CMK (cell line): ENCODE measurements at regions not wholly inside any gene's neighbourhood (a gene's known extent, or its start where the extent isn't known, plus 50 kb on each side); places are given as distances from the start of the nearest gene placed in this dataset.
"Not testable (repeated sequence)": the region's sequence is repeated elsewhere in the genome, so short reads cannot be mapped to it uniquely, and the experiment has no call there.

Source experiments
- DNase-seq: peaks from one replicate; pipeline ENCODE4 v3.0.0-alpha.2; 2010; ENCODE audit warnings: low read depth

- DNase-seq = no peak
Observed at GRCh38 chr9:108803428-108804065, 52.2 kb downstream of the ACTL7B start.

GRCh38 chr9:108802967-108803366 is 52.8 kb downstream of the ACTL7B start:
- no peak for DNase-seq

GRCh38 chr9:108801949-108802348 is 53.8 kb downstream of the ACTL7B start:
- no peak for DNase-seq

GRCh38 chr9:108800632-108801099 is 55.1 kb downstream of the ACTL7B start:
- no peak for DNase-seq

- DNase-seq = no peak
Observed at GRCh38 chr9:108793573-108793972, 62.2 kb downstream of the ACTL7B start.

GRCh38 chr9:108789742-108790141 is 66.0 kb downstream of the ACTL7B start:
- DNase-seq = no peak

- no peak for DNase-seq
Observed at GRCh38 chr9:108787690-108788048, 68.1 kb downstream of the ACTL7B start.

GRCh38 chr9:108786901-108787689 is 68.7 kb downstream of the ACTL7B start:
- no peak for DNase-seq

GRCh38 chr9:108786322-108786721 is 69.5 kb downstream of the ACTL7B start:
- DNase-seq = no peak

GRCh38 chr9:108784998-108785397 is 70.8 kb downstream of the ACTL7B start:
- DNase-seq = no peak

- no peak for DNase-seq
Observed at GRCh38 chr9:108783731-108784495, 71.9 kb downstream of the ACTL7B start.

GRCh38 chr9:108783326-108783725 is 72.5 kb downstream of the ACTL7B start:
- DNase-seq = no peak

GRCh38 chr9:108780942-108781734 is 74.6 kb downstream of the ACTL7B start:
- no peak for DNase-seq

- no peak for DNase-seq
Observed at GRCh38 chr9:108779551-108780325, 76.0 kb downstream of the ACTL7B start.

- DNase-seq = no peak
Observed at GRCh38 chr9:108776920-108777639, 78.7 kb downstream of the ACTL7B start.

GRCh38 chr9:108775901-108776306 is 79.9 kb downstream of the ACTL7B start:
- no peak for DNase-seq

GRCh38 chr9:108774088-108774487 is 81.7 kb downstream of the ACTL7B start:
- not testable (repeated sequence) for DNase-seq

- DNase-seq = no peak
Observed at GRCh38 chr9:108772301-108772894, 83.4 kb downstream of the ACTL7B start.

- no peak for DNase-seq
Observed at GRCh38 chr9:108768744-108769143, 87.0 kb downstream of the ACTL7B start.

GRCh38 chr9:108766626-108767161 is 89.1 kb downstream of the ACTL7B start:
- DNase-seq = no peak
